SK-N-SH (cell line): ENCODE measurements at regions not wholly inside any gene's neighbourhood (a gene's known extent, or its start where the extent isn't known, plus 50 kb on each side); places are given as distances from the start of the nearest gene placed in this dataset.

Experiments used
- CTCF ChIA-PET: fragments of 300-600, 350-600 bp; formaldehyde crosslinking; extraction: SDS; loops from one replicate; lab custom pipeline; 2021; lab: Yijun Ruan, JAX
- POLR2A ChIA-PET: fragments of 350-600 bp; sonication (Branson Sonifier 250); formaldehyde crosslinking; extraction: SDS; loops from one replicate; lab custom pipeline; 2020; ENCODE audit warnings: antibody characterized with exemption, inconsistent platforms; lab: Yijun Ruan, JAX
- DNase-seq: peaks from one replicate; pipeline ENCODE4 v3.0.0; 2012
- H2AFZ ChIP-seq: fragments of 200-600 bp; sonication (generic); 2 replicates; pipeline ENCODE4 v1.8.1; 2016; ENCODE audit warnings: antibody characterized with exemption, mild to moderate bottlenecking, low read depth
- H3F3A ChIP-seq: fragments of 200-600 bp; sonication (generic); replicated peaks from 2 replicates; pipeline ENCODE3; 2016; ENCODE audit warnings: antibody characterized with exemption, mild to moderate bottlenecking; ENCODE audit not compliant: insufficient read depth
- H3K27ac ChIP-seq, 2 experiments: fragments of 200-500 bp in 1 of 2; fragments of 200-600 bp in 1 of 2; sonication (Bioruptor generic) in 1 of 2; sonication (generic), shearing (Covaris generic) in 1 of 2; 2 replicates each; pipeline versions ENCODE4 v1.5.1 to v1.6.1; 2014 to 2016; ENCODE audit warnings: low read depth in 2 of 2, inconsistent platforms in 1 of 2, low read length in 1 of 2, mild to moderate bottlenecking in 1 of 2, mixed read lengths in 1 of 2
- H3K27me3 ChIP-seq: fragments of 200-600 bp; sonication (generic), shearing (Covaris generic); 2 replicates; pipeline ENCODE4 v1.6.1; 2016; ENCODE audit warnings: mixed run types; ENCODE audit not compliant: insufficient read depth
- H3K36me3 ChIP-seq, 2 experiments: fragments of 200-500 bp in 1 of 2; fragments of 200-600 bp in 1 of 2; sonication (Bioruptor generic) in 1 of 2; sonication (generic) in 1 of 2; replicated peaks in 1 of 2; 2 replicates each; pipeline versions ENCODE3 to v1.5.1; 2014 to 2016; ENCODE audit warnings: low read length in 1 of 2, mild to moderate bottlenecking in 1 of 2; ENCODE audit not compliant: insufficient read depth in 2 of 2, control insufficient read depth in 1 of 2
- H3K4me1 ChIP-seq, 2 experiments: fragments of 200-500 bp in 1 of 2; fragments of 200-600 bp in 1 of 2; sonication (Bioruptor generic) in 1 of 2; sonication (generic), shearing (Covaris generic) in 1 of 2; 2 replicates each; pipeline versions ENCODE4 v1.5.1 to v1.6.1; 2014 to 2016; ENCODE audit warnings: low read depth in 1 of 2, low read length in 1 of 2, mixed run types in 1 of 2; ENCODE audit not compliant: insufficient read depth in 2 of 2, control insufficient read depth in 1 of 2
- H3K4me2 ChIP-seq: fragments of 200-600 bp; sonication (generic), shearing (Covaris generic); 2 replicates; pipeline ENCODE4 v1.6.1; 2017; ENCODE audit warnings: mixed run types
- H3K4me3 ChIP-seq, 2 experiments: fragments of 200-500 bp in 1 of 2; fragments of 200-600 bp in 1 of 2; sonication (Bioruptor generic) in 1 of 2; sonication (generic), shearing (Covaris generic) in 1 of 2; 2 replicates each; pipeline versions ENCODE4 v1.5.1 to v1.8.1; 2014 to 2016; ENCODE audit warnings: low read depth in 2 of 2, inconsistent platforms in 1 of 2, low read length in 1 of 2, mild to moderate bottlenecking in 1 of 2, mixed read lengths in 1 of 2, moderate library complexity in 1 of 2
- H3K79me2 ChIP-seq: fragments of 200-600 bp; sonication (generic); 2 replicates; pipeline ENCODE4 v1.8.1; 2017; ENCODE audit warnings: mild to moderate bottlenecking; ENCODE audit not compliant: insufficient read depth
- H3K9ac ChIP-seq: fragments of 200-600 bp; sonication (generic); 2 replicates; pipeline ENCODE4 v1.6.1; 2017; ENCODE audit warnings: mixed run types
- H3K9me2 ChIP-seq: fragments of 200-600 bp; sonication (generic); 2 replicates; pipeline ENCODE4 v1.6.1; 2017; ENCODE audit warnings: mixed run types
- H3K9me3 ChIP-seq: fragments of 200-600 bp; sonication (generic); 2 replicates; pipeline ENCODE4 v1.6.1; 2017; ENCODE audit warnings: mixed run types, mild to moderate bottlenecking, moderate library complexity
- H4K20me1 ChIP-seq: fragments of 200-600 bp; sonication (generic); 2 replicates; pipeline ENCODE4 v1.6.1; 2017; ENCODE audit warnings: mild to moderate bottlenecking, mixed run types; ENCODE audit not compliant: insufficient read depth
- EZH2phosphoT487 ChIP-seq: fragments of 200-600 bp; sonication (generic); IDR thresholded peaks from 2 replicates; pipeline ENCODE4 v1.6.1; 2017; ENCODE audit warnings: low read depth, mixed run types, mild to moderate bottlenecking, antibody characterized with exemption, moderate library complexity, borderline replicate concordance
- FOSL2 ChIP-seq: IDR thresholded peaks from 2 replicates; pipeline ENCODE4 v1.4.0; 2012; ENCODE audit warnings: low read depth, mild to moderate bottlenecking, moderate library complexity, borderline replicate concordance
- FOXM1 ChIP-seq: IDR thresholded peaks from 2 replicates; pipeline ENCODE4 v1.4.0; 2012; ENCODE audit warnings: low read depth, mild to moderate bottlenecking
- GABPA ChIP-seq: IDR thresholded peaks from 2 replicates; pipeline ENCODE4 v1.4.0; 2012; ENCODE audit warnings: low read depth, mild to moderate bottlenecking
- MXI1 ChIP-seq: IDR thresholded peaks from 2 replicates; pipeline ENCODE4 v1.6.1; 2012; ENCODE audit warnings: mild to moderate bottlenecking, low read depth, low read length, improper control_type of control experiment
- NRF1 ChIP-seq: IDR thresholded peaks from 2 replicates; pipeline ENCODE4 v1.6.1; 2012; ENCODE audit warnings: low read depth, mild to moderate bottlenecking, low read length
- RAD21 ChIP-seq: IDR thresholded peaks from 2 replicates; pipeline ENCODE4 v1.6.1; 2012; ENCODE audit warnings: mild to moderate bottlenecking, low read length
- RCOR1 ChIP-seq: fragments of 150-350 bp; IDR thresholded peaks from 2 replicates; pipeline ENCODE4 v1.6.1; 2017; ENCODE audit warnings: antibody characterized with exemption, low read length
- RXRA ChIP-seq: IDR thresholded peaks from 2 replicates; pipeline ENCODE4 v1.4.0; 2012; ENCODE audit warnings: low read depth, mild to moderate bottlenecking, borderline replicate concordance
- SIN3A ChIP-seq: IDR thresholded peaks from 2 replicates; pipeline ENCODE4 v1.6.1; 2012; ENCODE audit warnings: low read depth, mild to moderate bottlenecking, low read length, moderate library complexity, borderline replicate concordance
- TCF12 ChIP-seq: IDR thresholded peaks from 2 replicates; pipeline ENCODE4 v1.4.0; 2012
- TEAD4 ChIP-seq: IDR thresholded peaks from 2 replicates; pipeline ENCODE4 v1.4.0; 2012; ENCODE audit warnings: mild to moderate bottlenecking, borderline replicate concordance; ENCODE audit not compliant: insufficient read depth
- WGBS: methylation state at CpG from one replicate; pipeline ENCODE4 v1.1.6; 2017; ENCODE audit warnings: low lambda C conversion rate; 5-methylcytosine and 5-hydroxymethylcytosine counted together
- TF ChIP-seq, protein P1 (sequence below): IDR thresholded peaks from 2 replicates; pipeline ENCODE4 v1.4.0; 2012; ENCODE audit warnings: low read depth
- TF ChIP-seq, protein P2 (sequence below): fragments of 200-600 bp; sonication (generic); IDR thresholded peaks from 2 replicates; pipeline ENCODE4 v1.6.1; 2017; ENCODE audit warnings: antibody characterized with exemption, mild to moderate bottlenecking, moderate library complexity
- TF ChIP-seq, protein P3 (sequence below): IDR thresholded peaks from 2 replicates; pipeline ENCODE4 v1.4.0; 2012; ENCODE audit warnings: low read depth, borderline replicate concordance
- TF ChIP-seq, protein P4 (sequence below): fragments of 150-350 bp; IDR thresholded peaks from 2 replicates; pipeline ENCODE4 v1.6.1; 2017; ENCODE audit warnings: antibody characterized with exemption, low read length, low read depth, borderline replicate concordance
- TF ChIP-seq, protein P5 (sequence below): IDR thresholded peaks from 2 replicates; pipeline ENCODE4 v1.4.0; 2012; ENCODE audit warnings: low read depth, borderline replicate concordance

DNA sequence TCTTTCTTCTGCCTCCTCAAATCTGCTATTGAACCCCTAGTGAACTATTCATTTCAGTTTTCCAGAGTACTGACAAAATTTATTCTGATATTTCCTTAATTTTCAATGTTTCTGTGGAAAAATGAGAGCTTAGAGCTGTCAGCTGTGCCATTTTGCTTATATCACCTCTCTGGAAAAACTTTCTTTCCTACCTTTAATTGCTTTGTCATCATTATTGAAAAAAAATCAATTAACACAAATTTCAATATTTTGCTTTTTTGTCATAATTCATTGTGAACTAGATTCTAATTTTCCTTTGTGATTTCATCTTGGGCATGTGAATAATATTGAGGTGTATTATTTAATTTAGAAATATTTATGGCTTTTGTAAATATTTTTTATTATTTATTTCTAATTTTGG lies 126.5 kb downstream of the C1orf94 start:
- POLR2A ChIA-PET: no interaction called here
- no peak overlapping the region for H3K4me2 ChIP-seq
- peaks cover 22% of the 10 kb centered on the region for H3K9me3 ChIP-seq

DNA sequence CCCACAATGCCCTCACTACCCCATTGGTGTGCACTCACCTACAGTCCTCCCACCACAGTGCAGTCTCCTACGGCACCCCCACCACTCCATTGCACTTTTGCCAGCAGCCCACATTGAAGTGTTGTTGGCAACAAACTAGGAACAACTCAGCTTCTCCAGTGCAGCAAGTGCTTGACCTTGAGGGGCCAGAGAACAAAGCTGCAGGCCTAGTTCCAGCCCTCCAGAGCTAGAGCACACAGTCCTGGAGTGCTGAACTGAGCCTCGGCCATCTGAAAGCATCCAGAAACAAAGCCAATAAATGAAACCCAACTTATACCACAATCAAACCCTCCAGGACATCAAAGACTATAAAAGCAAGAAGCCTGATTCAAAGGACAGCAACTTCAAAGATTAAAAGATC lies 129.9 kb downstream of the C1orf94 start:
- ChIA-PET CTCF (interaction anchor here (0.6 kb wide), 1 partner anchor 284 kb away, joined by 3 read pairs; no protein-coding TSS in a partner anchor), POLR2A (no interaction called here)
- Histone ChIP-seq H3K79me2 (no peaks in the 10 kb centered on the region), H2AFZ (no peak overlapping the region), H3K4me3 (no peak overlapping the region), H3K27me3 (no peaks in the 10 kb centered on the region), H3K4me2 (no peak overlapping the region), H3K36me3 (no peaks in the 10 kb centered on the region), H3K9me3 (peaks cover 21% of the 10 kb centered on the region), H3K27ac (no peak overlapping the region), H3K4me1 (no peaks in the 10 kb centered on the region), H3F3A (no peaks in the 10 kb centered on the region), H3K9me2 (no peaks in the 10 kb centered on the region), H4K20me1 (no peaks in the 10 kb centered on the region), H3K9ac (no peak overlapping the region)
- no peak for TF ChIP-seq GABPA
- TF ChIP-seq, protein P1, sequence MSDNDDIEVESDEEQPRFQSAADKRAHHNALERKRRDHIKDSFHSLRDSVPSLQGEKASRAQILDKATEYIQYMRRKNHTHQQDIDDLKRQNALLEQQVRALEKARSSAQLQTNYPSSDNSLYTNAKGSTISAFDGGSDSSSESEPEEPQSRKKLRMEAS: no peak
- no peak for TF ChIP-seq FOXM1
- TF ChIP-seq TEAD4: no peak
- WGBS: 0% methylated on average over 2 of the region's 2 CpGs
- DNase-seq: no peak

More for the DNA sequence above, 126.5 kb downstream of the C1orf94 start:
- Histone ChIP-seq H3K9me2 (no peaks in the 10 kb centered on the region), H3K4me3 (no peak overlapping the region), H3F3A (no peaks in the 10 kb centered on the region), H3K4me1 (no peaks in the 10 kb centered on the region), H3K79me2 (no peaks in the 10 kb centered on the region), H2AFZ (no peak overlapping the region), H3K36me3 (no peaks in the 10 kb centered on the region), H3K27ac (no peak overlapping the region), H4K20me1 (no peaks in the 10 kb centered on the region), H3K9ac (no peak overlapping the region), H3K27me3 (no peaks in the 10 kb centered on the region)
- no peak for DNase-seq
- CTCF ChIA-PET: no interaction called here
- TF ChIP-seq TEAD4: no peak
- TF ChIP-seq, protein P2, sequence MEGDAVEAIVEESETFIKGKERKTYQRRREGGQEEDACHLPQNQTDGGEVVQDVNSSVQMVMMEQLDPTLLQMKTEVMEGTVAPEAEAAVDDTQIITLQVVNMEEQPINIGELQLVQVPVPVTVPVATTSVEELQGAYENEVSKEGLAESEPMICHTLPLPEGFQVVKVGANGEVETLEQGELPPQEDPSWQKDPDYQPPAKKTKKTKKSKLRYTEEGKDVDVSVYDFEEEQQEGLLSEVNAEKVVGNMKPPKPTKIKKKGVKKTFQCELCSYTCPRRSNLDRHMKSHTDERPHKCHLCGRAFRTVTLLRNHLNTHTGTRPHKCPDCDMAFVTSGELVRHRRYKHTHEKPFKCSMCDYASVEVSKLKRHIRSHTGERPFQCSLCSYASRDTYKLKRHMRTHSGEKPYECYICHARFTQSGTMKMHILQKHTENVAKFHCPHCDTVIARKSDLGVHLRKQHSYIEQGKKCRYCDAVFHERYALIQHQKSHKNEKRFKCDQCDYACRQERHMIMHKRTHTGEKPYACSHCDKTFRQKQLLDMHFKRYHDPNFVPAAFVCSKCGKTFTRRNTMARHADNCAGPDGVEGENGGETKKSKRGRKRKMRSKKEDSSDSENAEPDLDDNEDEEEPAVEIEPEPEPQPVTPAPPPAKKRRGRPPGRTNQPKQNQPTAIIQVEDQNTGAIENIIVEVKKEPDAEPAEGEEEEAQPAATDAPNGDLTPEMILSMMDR: no peak
- TF ChIP-seq, protein P1: no peak
- TF ChIP-seq RCOR1: no peak
- no peak for TF ChIP-seq MXI1

DNA sequence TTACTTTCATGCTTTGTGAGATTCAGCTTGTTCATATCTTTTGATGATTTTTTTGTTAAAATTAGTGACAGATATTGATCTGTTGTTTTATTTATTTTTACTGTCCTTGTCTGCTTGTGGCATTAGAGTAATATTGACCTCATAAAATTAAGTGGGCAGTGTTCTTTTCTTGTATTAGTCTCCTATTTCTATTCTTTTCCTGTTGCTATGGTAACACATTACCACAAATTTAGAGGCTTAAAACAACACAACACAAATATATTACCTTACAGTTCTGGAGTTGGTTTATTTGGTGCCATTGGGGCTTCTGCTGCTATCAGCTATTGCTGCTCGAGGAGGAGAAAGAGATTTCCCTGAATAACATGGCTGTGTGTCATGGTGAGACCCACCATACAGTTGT lies 135.7 kb downstream of the C1orf94 start:
- no peak overlapping the region for H3K27ac ChIP-seq
- no peak for DNase-seq
- ChIA-PET POLR2A (no interaction called here), CTCF (no interaction called here)
- H3K79me2 ChIP-seq: no peaks in the 10 kb centered on the region
- no peaks in the 10 kb centered on the region for H3K4me1 ChIP-seq
- H3K4me2 ChIP-seq: no peak overlapping the region
- H2AFZ ChIP-seq: no peak overlapping the region
- no peaks in the 10 kb centered on the region for H3K27me3 ChIP-seq
- H3F3A ChIP-seq: no peaks in the 10 kb centered on the region
- no peaks in the 10 kb centered on the region for H3K9me3 ChIP-seq
- no peaks in the 10 kb centered on the region for H4K20me1 ChIP-seq
- 0% methylated on average over 1 of the region's 1 CpG for WGBS
- H3K4me3 ChIP-seq: no peak overlapping the region
- H3K9me2 ChIP-seq: no peaks in the 10 kb centered on the region
- H3K36me3 ChIP-seq: no peaks in the 10 kb centered on the region
- no peak overlapping the region for H3K9ac ChIP-seq
- TF ChIP-seq, protein P3, sequence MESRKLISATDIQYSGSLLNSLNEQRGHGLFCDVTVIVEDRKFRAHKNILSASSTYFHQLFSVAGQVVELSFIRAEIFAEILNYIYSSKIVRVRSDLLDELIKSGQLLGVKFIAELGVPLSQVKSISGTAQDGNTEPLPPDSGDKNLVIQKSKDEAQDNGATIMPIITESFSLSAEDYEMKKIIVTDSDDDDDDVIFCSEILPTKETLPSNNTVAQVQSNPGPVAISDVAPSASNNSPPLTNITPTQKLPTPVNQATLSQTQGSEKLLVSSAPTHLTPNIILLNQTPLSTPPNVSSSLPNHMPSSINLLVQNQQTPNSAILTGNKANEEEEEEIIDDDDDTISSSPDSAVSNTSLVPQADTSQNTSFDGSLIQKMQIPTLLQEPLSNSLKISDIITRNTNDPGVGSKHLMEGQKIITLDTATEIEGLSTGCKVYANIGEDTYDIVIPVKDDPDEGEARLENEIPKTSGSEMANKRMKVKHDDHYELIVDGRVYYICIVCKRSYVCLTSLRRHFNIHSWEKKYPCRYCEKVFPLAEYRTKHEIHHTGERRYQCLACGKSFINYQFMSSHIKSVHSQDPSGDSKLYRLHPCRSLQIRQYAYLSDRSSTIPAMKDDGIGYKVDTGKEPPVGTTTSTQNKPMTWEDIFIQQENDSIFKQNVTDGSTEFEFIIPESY: no peak
- TF ChIP-seq GABPA (no peak), SIN3A (no peak), FOSL2 (no peak), NRF1 (no peak), RXRA (no peak), TCF12 (no peak), EZH2phosphoT487 (no peak), RAD21 (no peak)
- TF ChIP-seq, protein P4, sequence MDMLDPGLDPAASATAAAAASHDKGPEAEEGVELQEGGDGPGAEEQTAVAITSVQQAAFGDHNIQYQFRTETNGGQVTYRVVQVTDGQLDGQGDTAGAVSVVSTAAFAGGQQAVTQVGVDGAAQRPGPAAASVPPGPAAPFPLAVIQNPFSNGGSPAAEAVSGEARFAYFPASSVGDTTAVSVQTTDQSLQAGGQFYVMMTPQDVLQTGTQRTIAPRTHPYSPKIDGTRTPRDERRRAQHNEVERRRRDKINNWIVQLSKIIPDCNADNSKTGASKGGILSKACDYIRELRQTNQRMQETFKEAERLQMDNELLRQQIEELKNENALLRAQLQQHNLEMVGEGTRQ: no peak
- TF ChIP-seq, protein P5, sequence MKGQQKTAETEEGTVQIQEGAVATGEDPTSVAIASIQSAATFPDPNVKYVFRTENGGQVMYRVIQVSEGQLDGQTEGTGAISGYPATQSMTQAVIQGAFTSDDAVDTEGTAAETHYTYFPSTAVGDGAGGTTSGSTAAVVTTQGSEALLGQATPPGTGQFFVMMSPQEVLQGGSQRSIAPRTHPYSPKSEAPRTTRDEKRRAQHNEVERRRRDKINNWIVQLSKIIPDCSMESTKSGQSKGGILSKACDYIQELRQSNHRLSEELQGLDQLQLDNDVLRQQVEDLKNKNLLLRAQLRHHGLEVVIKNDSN: no peak
